ENCODE measurements at regions not wholly inside any gene's neighbourhood (a gene's known extent, or its start where the extent isn't known, plus 50 kb on each side); places are given as distances from the start of the nearest gene placed in this dataset.

DNA sequence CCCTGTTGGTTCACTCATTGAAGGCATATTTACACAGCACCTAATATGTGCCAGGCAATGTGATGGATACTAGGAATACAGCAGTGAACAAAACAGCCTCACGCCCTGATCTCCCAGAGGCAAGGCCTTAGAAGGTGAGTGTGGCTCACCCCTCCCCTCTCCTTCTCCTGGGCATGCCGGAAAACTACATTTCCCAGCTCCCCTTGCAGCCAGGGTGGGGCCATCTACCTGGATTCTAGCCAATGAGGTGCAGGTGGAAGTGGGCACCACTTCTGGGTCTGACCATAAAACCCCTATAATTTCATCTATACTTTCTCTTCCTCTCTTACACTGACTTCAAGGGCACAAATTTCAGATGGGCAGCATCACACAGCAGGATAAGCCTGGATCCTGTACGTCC, 63.8 kb downstream of the FBXO2 start (continued):
- TF ChIP-seq FOXP4 (CRISPR knock-in tag; IDR thresholded peaks at IDR 0.05) (no peak), TCF7 (IDR thresholded peaks at IDR 0.05; ENCODE audit: low read depth) (no peak), THAP11 (CRISPR knock-in tag; IDR thresholded peaks at IDR 0.05) (peak; percentile 88), POGZ (CRISPR knock-in tag; IDR thresholded peaks at IDR 0.05) (no peak), PRMT3 (CRISPR knock-in tag; IDR thresholded peaks at IDR 0.05; ENCODE audit: borderline replicate concordance, low read depth) (no peak)
- TF ChIP-seq, protein P1, sequence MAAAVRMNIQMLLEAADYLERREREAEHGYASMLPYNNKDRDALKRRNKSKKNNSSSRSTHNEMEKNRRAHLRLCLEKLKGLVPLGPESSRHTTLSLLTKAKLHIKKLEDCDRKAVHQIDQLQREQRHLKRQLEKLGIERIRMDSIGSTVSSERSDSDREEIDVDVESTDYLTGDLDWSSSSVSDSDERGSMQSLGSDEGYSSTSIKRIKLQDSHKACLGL (CRISPR knock-in tag; IDR thresholded peaks at IDR 0.05) = no peak

Measured in HepG2 (cell line).